Neural cell (in vitro differentiated cells): ENCODE measurements at regions not wholly inside any gene's neighbourhood (a gene's known extent, or its start where the extent isn't known, plus 50 kb on each side); places are given as distances from the start of the nearest gene placed in this dataset.

ENCODE experiments used
- H2AFZ ChIP-seq: fragments of 200-600, 300-800 bp; sonication (generic), shearing (Covaris generic); 2 replicates; pipeline ENCODE4 v1.6.0; 2014; ENCODE audit warnings: low read depth, mild to moderate bottlenecking, antibody characterized with exemption, low read length, moderate library complexity
- H3F3A ChIP-seq: fragments of 200-600 bp; shearing (Covaris generic); 2 replicates; pipeline ENCODE4 v1.6.1; 2016; ENCODE audit warnings: mild to moderate bottlenecking, moderate library complexity, mixed read lengths, antibody characterized with exemption, low read length; ENCODE audit not compliant: insufficient read depth, poor library complexity, severe bottlenecking
- H3K27ac ChIP-seq: fragments of 200-600, 300-800 bp; sonication (generic), shearing (Covaris generic); 2 replicates; pipeline ENCODE4 v1.5.1; 2014; ENCODE audit warnings: mild to moderate bottlenecking, low read length, moderate library complexity
- H3K27me3 ChIP-seq: fragments of 300-800, 200-600 bp; sonication (generic), shearing (Covaris generic); 2 replicates; pipeline ENCODE4 v1.6.0; 2014; ENCODE audit warnings: mild to moderate bottlenecking, low read depth, low read length, moderate library complexity; ENCODE audit not compliant: insufficient read depth
- H3K36me3 ChIP-seq: fragments of 300-800, 200-600 bp; sonication (generic), shearing (Covaris generic); 2 replicates; pipeline ENCODE4 v1.5.1; 2014; ENCODE audit warnings: mild to moderate bottlenecking, antibody characterized with exemption, low read length, moderate library complexity; ENCODE audit not compliant: insufficient read depth
- H3K4me2 ChIP-seq: fragments of 300-800, 200-600 bp; sonication (generic), shearing (Covaris generic); 2 replicates; pipeline ENCODE4 v1.6.0; 2014; ENCODE audit warnings: mild to moderate bottlenecking, low read length
- H3K4me3 ChIP-seq: fragments of 300-800, 200-600 bp; sonication (generic), shearing (Covaris generic); 2 replicates; pipeline ENCODE4 v1.5.1; 2014; ENCODE audit warnings: mild to moderate bottlenecking, low read length, moderate library complexity
- H3K79me2 ChIP-seq: fragments of 200-600 bp; shearing (Covaris generic); replicated peaks from 2 replicates; pipeline ENCODE4 v1.6.0; 2014; ENCODE audit warnings: mild to moderate bottlenecking, low read length, moderate library complexity; ENCODE audit not compliant: insufficient read depth
- H3K9ac ChIP-seq: fragments of 300-800, 200-600 bp; sonication (generic), shearing (Covaris generic); 2 replicates; pipeline ENCODE4 v1.6.1; 2016; ENCODE audit warnings: mild to moderate bottlenecking, low read length, mixed read lengths
- H3K9me2 ChIP-seq: fragments of 200-600 bp; shearing (Covaris generic); 2 replicates; pipeline ENCODE4 v1.6.1; 2016; ENCODE audit warnings: mild to moderate bottlenecking, low read length, mixed read lengths; ENCODE audit not compliant: insufficient read depth
- H3K9me3 ChIP-seq: fragments of 200-600, 300-800 bp; sonication (generic), shearing (Covaris generic); 2 replicates; pipeline ENCODE4 v1.6.1; 2016; ENCODE audit warnings: mild to moderate bottlenecking, mixed run types, low read length, moderate library complexity, mixed read lengths
- H4K20me1 ChIP-seq: fragments of 200-600 bp; shearing (Covaris generic); 2 replicates; pipeline ENCODE4 v1.6.1; 2016; ENCODE audit warnings: mild to moderate bottlenecking, mixed run types; ENCODE audit not compliant: insufficient read depth
- EP300 ChIP-seq: fragments of 450-650 bp; conservative IDR thresholded peaks from 2 replicates; pipeline ENCODE4 v1.6.1; 2014; ENCODE audit warnings: antibody characterized with exemption, mild to moderate bottlenecking, moderate library complexity; ENCODE audit not compliant: poor library complexity, severe bottlenecking
- EZH2 ChIP-seq: fragments of 200-600, 300-800 bp; shearing (Covaris generic), sonication (generic); IDR thresholded peaks from 2 replicates; pipeline ENCODE4 v1.6.1; 2014; ENCODE audit warnings: antibody characterized with exemption, low read length, borderline replicate concordance, mild to moderate bottlenecking; ENCODE audit not compliant: insufficient read depth, poor library complexity, severe bottlenecking
- MXI1 ChIP-seq: fragments of 450-650 bp; conservative IDR thresholded peaks from 2 replicates; pipeline ENCODE4 v1.6.1; 2014; ENCODE audit warnings: antibody characterized with exemption, mild to moderate bottlenecking; ENCODE audit not compliant: poor library complexity, severe bottlenecking
- POLR2AphosphoS5 ChIP-seq: IDR thresholded peaks from 2 replicates; pipeline ENCODE4 v1.6.1; 2012
- RAD21 ChIP-seq: fragments of 450-650 bp; conservative IDR thresholded peaks from 2 replicates; pipeline ENCODE4 v1.6.1; 2014; ENCODE audit warnings: antibody characterized with exemption, mild to moderate bottlenecking, moderate library complexity
- SMC3 ChIP-seq: fragments of 450-650 bp; conservative IDR thresholded peaks from 2 replicates; pipeline ENCODE4 v1.6.1; 2014; ENCODE audit warnings: antibody characterized with exemption, mild to moderate bottlenecking, moderate library complexity; ENCODE audit not compliant: poor library complexity
- TAF1 ChIP-seq: IDR thresholded peaks from 2 replicates; pipeline ENCODE4 v1.6.1; 2012; ENCODE audit warnings: low read depth
- TF ChIP-seq, protein P1 (sequence below): fragments of 450-650 bp; IDR thresholded peaks from 2 replicates; pipeline ENCODE4 v1.5.1; 2014; ENCODE audit warnings: antibody characterized with exemption, mild to moderate bottlenecking, moderate library complexity; ENCODE audit not compliant: poor library complexity, severe bottlenecking
- TF ChIP-seq, protein P2 (sequence below): IDR thresholded peaks from 2 replicates; pipeline ENCODE4 v1.6.1; 2012; ENCODE audit warnings: borderline replicate concordance

DNA sequence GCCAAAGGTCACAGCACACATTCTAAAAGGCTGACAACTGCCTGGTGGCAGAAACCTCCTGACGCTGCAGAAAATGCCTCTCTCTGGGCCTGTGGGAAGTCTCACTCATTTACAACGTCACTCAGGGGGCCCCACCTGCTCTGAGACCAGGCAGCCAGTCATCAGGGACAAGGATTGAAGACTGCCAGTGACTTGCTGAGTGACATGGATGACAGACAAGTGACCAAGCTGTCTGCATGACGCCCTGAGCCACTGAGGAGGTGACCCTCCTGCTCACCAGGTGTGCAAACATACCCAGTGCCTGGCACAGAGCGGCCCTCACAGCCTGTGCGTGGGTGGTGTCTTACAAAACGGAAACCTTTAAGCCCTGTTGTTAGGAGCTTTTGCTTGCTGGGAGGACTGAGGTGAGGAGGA, 392.4 kb downstream of the TNS1 start:
- H3F3A ChIP-seq = no peaks in the 10 kb centered on the region
- H3K9ac ChIP-seq = no peak overlapping the region
- H3K36me3 ChIP-seq = no peaks in the 10 kb centered on the region
- H3K4me3 ChIP-seq = no peak overlapping the region
- no peak overlapping the region for H2AFZ ChIP-seq
- no peak overlapping the region for H3K27ac ChIP-seq
- no peak overlapping the region for H3K4me2 ChIP-seq
- H3K9me3 ChIP-seq = no peaks in the 10 kb centered on the region
- H4K20me1 ChIP-seq = no peaks in the 10 kb centered on the region
- TF ChIP-seq RAD21 (no peak), MXI1 (no peak), SMC3 (no peak), TAF1 (no peak), EP300 (no peak), POLR2AphosphoS5 (no peak), EZH2 (no peak)
- TF ChIP-seq, protein P1, sequence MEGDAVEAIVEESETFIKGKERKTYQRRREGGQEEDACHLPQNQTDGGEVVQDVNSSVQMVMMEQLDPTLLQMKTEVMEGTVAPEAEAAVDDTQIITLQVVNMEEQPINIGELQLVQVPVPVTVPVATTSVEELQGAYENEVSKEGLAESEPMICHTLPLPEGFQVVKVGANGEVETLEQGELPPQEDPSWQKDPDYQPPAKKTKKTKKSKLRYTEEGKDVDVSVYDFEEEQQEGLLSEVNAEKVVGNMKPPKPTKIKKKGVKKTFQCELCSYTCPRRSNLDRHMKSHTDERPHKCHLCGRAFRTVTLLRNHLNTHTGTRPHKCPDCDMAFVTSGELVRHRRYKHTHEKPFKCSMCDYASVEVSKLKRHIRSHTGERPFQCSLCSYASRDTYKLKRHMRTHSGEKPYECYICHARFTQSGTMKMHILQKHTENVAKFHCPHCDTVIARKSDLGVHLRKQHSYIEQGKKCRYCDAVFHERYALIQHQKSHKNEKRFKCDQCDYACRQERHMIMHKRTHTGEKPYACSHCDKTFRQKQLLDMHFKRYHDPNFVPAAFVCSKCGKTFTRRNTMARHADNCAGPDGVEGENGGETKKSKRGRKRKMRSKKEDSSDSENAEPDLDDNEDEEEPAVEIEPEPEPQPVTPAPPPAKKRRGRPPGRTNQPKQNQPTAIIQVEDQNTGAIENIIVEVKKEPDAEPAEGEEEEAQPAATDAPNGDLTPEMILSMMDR = no peak
- TF ChIP-seq, protein P2, sequence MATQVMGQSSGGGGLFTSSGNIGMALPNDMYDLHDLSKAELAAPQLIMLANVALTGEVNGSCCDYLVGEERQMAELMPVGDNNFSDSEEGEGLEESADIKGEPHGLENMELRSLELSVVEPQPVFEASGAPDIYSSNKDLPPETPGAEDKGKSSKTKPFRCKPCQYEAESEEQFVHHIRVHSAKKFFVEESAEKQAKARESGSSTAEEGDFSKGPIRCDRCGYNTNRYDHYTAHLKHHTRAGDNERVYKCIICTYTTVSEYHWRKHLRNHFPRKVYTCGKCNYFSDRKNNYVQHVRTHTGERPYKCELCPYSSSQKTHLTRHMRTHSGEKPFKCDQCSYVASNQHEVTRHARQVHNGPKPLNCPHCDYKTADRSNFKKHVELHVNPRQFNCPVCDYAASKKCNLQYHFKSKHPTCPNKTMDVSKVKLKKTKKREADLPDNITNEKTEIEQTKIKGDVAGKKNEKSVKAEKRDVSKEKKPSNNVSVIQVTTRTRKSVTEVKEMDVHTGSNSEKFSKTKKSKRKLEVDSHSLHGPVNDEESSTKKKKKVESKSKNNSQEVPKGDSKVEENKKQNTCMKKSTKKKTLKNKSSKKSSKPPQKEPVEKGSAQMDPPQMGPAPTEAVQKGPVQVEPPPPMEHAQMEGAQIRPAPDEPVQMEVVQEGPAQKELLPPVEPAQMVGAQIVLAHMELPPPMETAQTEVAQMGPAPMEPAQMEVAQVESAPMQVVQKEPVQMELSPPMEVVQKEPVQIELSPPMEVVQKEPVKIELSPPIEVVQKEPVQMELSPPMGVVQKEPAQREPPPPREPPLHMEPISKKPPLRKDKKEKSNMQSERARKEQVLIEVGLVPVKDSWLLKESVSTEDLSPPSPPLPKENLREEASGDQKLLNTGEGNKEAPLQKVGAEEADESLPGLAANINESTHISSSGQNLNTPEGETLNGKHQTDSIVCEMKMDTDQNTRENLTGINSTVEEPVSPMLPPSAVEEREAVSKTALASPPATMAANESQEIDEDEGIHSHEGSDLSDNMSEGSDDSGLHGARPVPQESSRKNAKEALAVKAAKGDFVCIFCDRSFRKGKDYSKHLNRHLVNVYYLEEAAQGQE = no peak
- H3K9me2 ChIP-seq = no peaks in the 10 kb centered on the region
- no peaks in the 10 kb centered on the region for H3K27me3 ChIP-seq
- H3K79me2 ChIP-seq = no peaks in the 10 kb centered on the region

DNA sequence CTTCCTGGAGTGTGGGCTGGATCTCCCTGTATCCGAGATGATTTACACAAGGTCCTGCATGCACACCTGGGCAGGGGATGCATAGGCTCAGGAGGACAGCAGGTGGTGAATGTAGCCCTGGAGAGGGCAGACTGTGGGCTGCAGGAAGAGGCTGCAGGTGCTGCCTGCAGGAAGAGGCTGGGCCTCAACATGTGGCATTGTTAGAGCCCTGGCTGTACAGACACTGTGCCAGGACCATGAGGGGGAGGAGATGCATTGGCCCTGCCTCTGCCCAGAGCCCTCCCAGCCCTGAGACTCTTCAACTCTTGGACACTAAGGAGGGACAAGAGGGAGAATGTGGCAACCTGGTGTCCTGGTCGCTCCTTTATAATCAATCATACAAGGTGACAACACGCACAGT, 392.8 kb downstream of the TNS1 start:
- no peak overlapping the region for H3K4me2 ChIP-seq
- no peak overlapping the region for H3K9ac ChIP-seq
- H2AFZ ChIP-seq = no peak overlapping the region
- H3K9me3 ChIP-seq = no peaks in the 10 kb centered on the region
- H3K27ac ChIP-seq = no peak overlapping the region
- H3K9me2 ChIP-seq = no peaks in the 10 kb centered on the region
- no peaks in the 10 kb centered on the region for H4K20me1 ChIP-seq
- H3K36me3 ChIP-seq = no peaks in the 10 kb centered on the region
- H3K4me3 ChIP-seq = no peak overlapping the region
- no peaks in the 10 kb centered on the region for H3K27me3 ChIP-seq
- no peaks in the 10 kb centered on the region for H3K79me2 ChIP-seq
- no peaks in the 10 kb centered on the region for H3F3A ChIP-seq
- TF ChIP-seq EP300 (no peak), MXI1 (no peak), POLR2AphosphoS5 (no peak), RAD21 (no peak), EZH2 (no peak), SMC3 (no peak), TAF1 (no peak)
- TF ChIP-seq, protein P2 = no peak
- TF ChIP-seq, protein P1 = no peak
